ENCODE measurements at regions not wholly inside any gene's neighbourhood (a gene's known extent, or its start where the extent isn't known, plus 50 kb on each side); places are given as distances from the start of the nearest gene placed in this dataset.

DNA sequence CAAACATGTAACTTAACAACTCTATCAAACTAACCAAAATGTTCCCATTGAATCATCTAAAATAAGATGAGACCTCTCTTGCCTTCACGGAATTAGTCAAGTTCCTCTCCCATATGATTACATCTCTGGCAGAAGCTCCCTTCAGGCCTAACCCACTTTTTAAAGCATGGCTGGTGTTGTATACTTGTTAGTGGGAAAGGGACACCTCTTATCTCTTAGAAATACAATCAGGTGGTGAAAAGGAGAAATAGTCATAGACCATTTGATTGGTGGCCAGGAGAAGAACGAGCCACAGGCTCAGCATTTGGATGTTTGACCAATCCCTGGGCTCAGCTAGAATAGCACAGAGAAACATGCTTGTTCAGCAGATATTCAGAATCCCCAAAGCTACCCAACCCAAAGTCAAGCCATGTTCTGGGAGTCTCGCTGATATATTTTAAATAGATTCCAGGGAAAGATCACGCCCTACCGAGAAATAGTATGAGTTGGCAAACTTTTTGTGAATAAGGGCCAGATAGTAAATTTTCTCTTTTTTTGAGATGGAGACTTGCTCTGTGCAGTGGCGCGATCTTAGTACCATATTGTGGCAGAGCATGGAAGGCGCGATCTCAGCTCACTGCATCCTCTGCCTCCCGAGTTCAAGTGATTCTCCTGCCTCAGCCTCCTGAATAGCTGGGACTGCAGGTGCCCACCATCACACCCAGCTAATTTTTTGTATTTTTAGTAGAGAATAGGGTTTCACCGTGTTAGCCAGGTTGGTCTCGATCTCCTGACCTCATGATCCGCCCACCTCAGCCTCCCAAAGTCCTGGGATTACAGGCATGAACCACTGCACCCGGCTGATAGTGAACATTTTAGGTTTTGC is 126.3 kb upstream of the MYLIP start:
- H3K27ac ChIP-seq, result no peak overlapping the region
- no peak for TF ChIP-seq ZFX (IDR thresholded peaks at IDR 0.05)
- TF ChIP-seq, protein P1, sequence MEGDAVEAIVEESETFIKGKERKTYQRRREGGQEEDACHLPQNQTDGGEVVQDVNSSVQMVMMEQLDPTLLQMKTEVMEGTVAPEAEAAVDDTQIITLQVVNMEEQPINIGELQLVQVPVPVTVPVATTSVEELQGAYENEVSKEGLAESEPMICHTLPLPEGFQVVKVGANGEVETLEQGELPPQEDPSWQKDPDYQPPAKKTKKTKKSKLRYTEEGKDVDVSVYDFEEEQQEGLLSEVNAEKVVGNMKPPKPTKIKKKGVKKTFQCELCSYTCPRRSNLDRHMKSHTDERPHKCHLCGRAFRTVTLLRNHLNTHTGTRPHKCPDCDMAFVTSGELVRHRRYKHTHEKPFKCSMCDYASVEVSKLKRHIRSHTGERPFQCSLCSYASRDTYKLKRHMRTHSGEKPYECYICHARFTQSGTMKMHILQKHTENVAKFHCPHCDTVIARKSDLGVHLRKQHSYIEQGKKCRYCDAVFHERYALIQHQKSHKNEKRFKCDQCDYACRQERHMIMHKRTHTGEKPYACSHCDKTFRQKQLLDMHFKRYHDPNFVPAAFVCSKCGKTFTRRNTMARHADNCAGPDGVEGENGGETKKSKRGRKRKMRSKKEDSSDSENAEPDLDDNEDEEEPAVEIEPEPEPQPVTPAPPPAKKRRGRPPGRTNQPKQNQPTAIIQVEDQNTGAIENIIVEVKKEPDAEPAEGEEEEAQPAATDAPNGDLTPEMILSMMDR (conservative IDR thresholded peaks at IDR 0.05), result no peak

DNA sequence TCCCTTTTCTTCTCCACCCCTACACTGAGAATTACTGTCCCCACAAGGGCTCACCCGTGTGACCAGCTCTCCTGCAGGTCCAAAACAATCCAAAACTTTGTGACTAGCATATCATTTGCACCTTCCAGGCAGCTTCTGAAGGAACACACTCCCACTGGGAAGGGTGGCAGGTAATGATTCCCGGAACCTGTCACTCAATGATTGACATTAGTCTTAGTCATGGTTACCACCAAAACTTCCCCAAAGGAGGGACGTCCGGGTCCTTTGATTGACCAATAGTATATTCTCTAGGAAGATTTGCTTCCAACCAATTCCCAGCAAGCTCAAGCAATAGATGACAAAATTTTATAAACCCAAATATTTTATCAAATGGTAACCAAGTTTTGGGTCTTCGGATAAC is 127.7 kb upstream of the MYLIP start:
- H3K27ac ChIP-seq, result no peak overlapping the region
- no peak for TF ChIP-seq ZFX (IDR thresholded peaks at IDR 0.05)
- TF ChIP-seq, protein P1 (conservative IDR thresholded peaks at IDR 0.05), result no peak

- no peak overlapping the region for H3K27ac ChIP-seq
- no peak for TF ChIP-seq ZFX (IDR thresholded peaks at IDR 0.05)
- TF ChIP-seq, protein P1 (conservative IDR thresholded peaks at IDR 0.05), result no peak
Observed at GRCh38 chr6:15999201-15999600, 129.7 kb upstream of the MYLIP start.

- H3K27ac ChIP-seq, result no peak overlapping the region
- TF ChIP-seq, protein P1 (conservative IDR thresholded peaks at IDR 0.05), result no peak
- no peak for TF ChIP-seq ZFX (IDR thresholded peaks at IDR 0.05)
Observed at GRCh38 chr6:15997586-15998388, 131.1 kb upstream of the MYLIP start.

GRCh38 chr6:15996030-15996429 is 132.9 kb upstream of the MYLIP start:
- TF ChIP-seq, protein P1 (conservative IDR thresholded peaks at IDR 0.05), result no peak
- no peak for TF ChIP-seq ZFX (IDR thresholded peaks at IDR 0.05)
- H3K27ac ChIP-seq, result no peak overlapping the region

DNA sequence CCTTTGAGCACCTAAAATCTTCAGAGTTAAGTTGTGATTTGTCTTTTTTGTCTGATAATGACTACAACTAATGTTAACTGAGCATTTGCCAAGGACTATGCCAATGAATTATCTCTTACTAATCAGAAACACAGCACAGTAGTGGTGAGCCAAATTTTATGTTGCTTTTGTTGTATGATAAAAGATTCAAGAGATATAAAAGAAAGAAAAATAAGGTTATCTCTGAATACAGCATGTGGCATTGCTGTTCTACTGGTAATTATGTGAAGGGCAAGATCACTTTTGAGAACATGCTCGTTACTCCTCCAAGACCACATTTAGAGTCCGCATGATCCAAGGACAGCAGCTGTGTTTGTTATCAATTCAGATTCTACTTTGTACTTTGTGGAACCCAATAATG is 133.4 kb upstream of the MYLIP start:
- TF ChIP-seq, protein P1 (conservative IDR thresholded peaks at IDR 0.05), result no peak
- TF ChIP-seq ZFX (IDR thresholded peaks at IDR 0.05), result no peak
- H3K27ac ChIP-seq, result no peak overlapping the region
